ENCODE measurements at regions not wholly inside any gene's neighbourhood (a gene's known extent, or its start where the extent isn't known, plus 50 kb on each side); places are given as distances from the start of the nearest gene placed in this dataset.

GRCh38 chr7:114832906-114833595 is 88.8 kb upstream of the MDFIC start:
- no peak overlapping the region for H3K4me3 ChIP-seq (ENCODE audit: low read depth, low read length)
- no peak for TF ChIP-seq CTCF (IDR thresholded peaks at IDR 0.05; ENCODE audit: low read depth, low read length)

- no peak for TF ChIP-seq CTCF (IDR thresholded peaks at IDR 0.05; ENCODE audit: low read depth, low read length)
- no peak overlapping the region for H3K4me3 ChIP-seq (ENCODE audit: low read depth, low read length)
These were observed 86.6 kb upstream of the MDFIC start for GRCh38 chr7:114835303-114835702.

- no peak overlapping the region for H3K4me3 ChIP-seq (ENCODE audit: low read depth, low read length)
- TF ChIP-seq CTCF (IDR thresholded peaks at IDR 0.05; ENCODE audit: low read depth, low read length), result no peak
These were observed 86.0 kb upstream of the MDFIC start for GRCh38 chr7:114835861-114836260.

- H3K4me3 ChIP-seq (ENCODE audit: low read depth, low read length), result no peak overlapping the region
- TF ChIP-seq CTCF (IDR thresholded peaks at IDR 0.05; ENCODE audit: low read depth, low read length), result no peak
These were observed 79.3 kb upstream of the MDFIC start for GRCh38 chr7:114842551-114843065.

GRCh38 chr7:114843102-114843501 is 78.8 kb upstream of the MDFIC start:
- H3K4me3 ChIP-seq (ENCODE audit: low read depth, low read length), result no peak overlapping the region
- TF ChIP-seq CTCF (IDR thresholded peaks at IDR 0.05; ENCODE audit: low read depth, low read length), result no peak

GRCh38 chr7:114851406-114852061 is 70.4 kb upstream of the MDFIC start:
- TF ChIP-seq CTCF (IDR thresholded peaks at IDR 0.05; ENCODE audit: low read depth, low read length), result no peak
- H3K4me3 ChIP-seq (ENCODE audit: low read depth, low read length), result no peak overlapping the region

GRCh38 chr7:114852293-114852692 is 69.6 kb upstream of the MDFIC start:
- TF ChIP-seq CTCF (IDR thresholded peaks at IDR 0.05; ENCODE audit: low read depth, low read length), result no peak

More at GRCh38 chr7:114852293-114852692, 69.6 kb upstream of the MDFIC start:
- H3K4me3 ChIP-seq (ENCODE audit: low read depth, low read length), result no peak overlapping the region

All from WI38 (cell line).